A673 (cell line): ENCODE measurements at regions not wholly inside any gene's neighbourhood (a gene's known extent, or its start where the extent isn't known, plus 50 kb on each side); places are given as distances from the start of the nearest gene placed in this dataset.

Source experiments
- BruUV-seq: library from RNA; stranded (reverse); fragments of 400-500 nt; replicated peaks from 2 replicates; lab custom pipeline; 2021; lab: Mats Ljungman, UMichigan
- CTCF ChIA-PET: fragments of 300-600 bp; sonication (Branson Sonifier 250); formaldehyde crosslinking; loops from one replicate; lab custom pipeline; 2022; ENCODE audit warnings: antibody characterized with exemption; lab: Charles Lee
- POLR2A ChIA-PET: fragments of 300-600 bp; sonication (Branson Sonifier 250); formaldehyde crosslinking; loops from one replicate; lab custom pipeline; 2022; ENCODE audit warnings: antibody characterized with exemption; ENCODE audit not compliant: low non-redundant PET; lab: Charles Lee
- DNase-seq: peaks from one replicate; pipeline ENCODE4 v3.0.0-alpha.2; 2015; ENCODE audit warnings: low spot score
- H3K27ac ChIP-seq: fragments of 200-600 bp; sonication (generic); 2 replicates; pipeline ENCODE4 v1.5.1; 2016; ENCODE audit warnings: mixed run types, low read depth, mild to moderate bottlenecking, mixed read lengths, antibody characterized with exemption, low read length; ENCODE audit not compliant: poor library complexity, severe bottlenecking
- H3K27me3 ChIP-seq: fragments of 200-600 bp; sonication (generic); replicated peaks from 2 replicates; pipeline ENCODE4 v1.6.1; 2017; ENCODE audit warnings: mixed run types, low read depth, mild to moderate bottlenecking, mixed read lengths, antibody characterized with exemption, low read length; ENCODE audit not compliant: insufficient read depth, poor library complexity
- H3K36me3 ChIP-seq: fragments of 200-600 bp; sonication (generic); 2 replicates; pipeline ENCODE4 v1.6.1; 2016; ENCODE audit warnings: mixed run types, mild to moderate bottlenecking, mixed read lengths, antibody characterized with exemption, low read length; ENCODE audit not compliant: insufficient read depth, poor library complexity, severe bottlenecking
- H3K4me1 ChIP-seq: fragments of 200-600 bp; sonication (generic); 2 replicates; pipeline ENCODE4 v1.6.1; 2017; ENCODE audit warnings: mixed run types, mild to moderate bottlenecking, mixed read lengths, antibody characterized with exemption, low read length; ENCODE audit not compliant: insufficient read depth, poor library complexity, severe bottlenecking
- H3K4me3 ChIP-seq: fragments of 200-600 bp; sonication (generic); 2 replicates; pipeline ENCODE4 v1.5.1; 2016; ENCODE audit warnings: low read depth, mixed run types, mild to moderate bottlenecking, mixed read lengths, low read length; ENCODE audit not compliant: poor library complexity, severe bottlenecking
- H3K9me3 ChIP-seq: fragments of 200-600 bp; sonication (generic); 2 replicates; pipeline ENCODE4 v1.6.1; 2016; ENCODE audit warnings: mixed run types, low read depth, mild to moderate bottlenecking, mixed read lengths, antibody characterized with exemption, low read length; ENCODE audit not compliant: poor library complexity, severe bottlenecking
- EZH2 ChIP-seq: fragments of 200-600 bp; sonication (generic); IDR thresholded peaks from 2 replicates; pipeline ENCODE4 v1.6.1; 2017; ENCODE audit warnings: borderline replicate concordance, low read depth, mild to moderate bottlenecking, mixed read lengths, antibody characterized with exemption, low read length; ENCODE audit not compliant: poor library complexity, severe bottlenecking
- intact Hi-C: fragments of 100-400 bp; cut with micrococcal nuclease; formaldehyde crosslinking; loops from one replicate; pipeline ENCODE4 v1.10.0; 2022; ENCODE audit not compliant: unreplicated experiment
- TF ChIP-seq, protein P1 (sequence below): fragments of 300-800, 200-600 bp; sonication (generic); conservative IDR thresholded peaks from 2 replicates; pipeline ENCODE4 v1.5.1; 2017; ENCODE audit warnings: low read depth, mild to moderate bottlenecking, antibody characterized with exemption, low read length, moderate library complexity, mixed read lengths

GRCh38 chr20:10779911-10780310, 106.1 kb upstream of the JAG1 start:
- no peaks in the 10 kb centered on the region for H3K27me3 ChIP-seq
- ChIA-PET CTCF (no interaction called here), POLR2A (no interaction called here)
- H3K4me1 ChIP-seq, result no peaks in the 10 kb centered on the region
- H3K36me3 ChIP-seq, result no peaks in the 10 kb centered on the region
- H3K27ac ChIP-seq, result no peak overlapping the region
- no peaks in the 10 kb centered on the region for H3K9me3 ChIP-seq
- intact Hi-C loops, result no loop called here
- no peak for DNase-seq
- no peak overlapping the region for H3K4me3 ChIP-seq
- no TSS peak for BruUV-seq
- TF ChIP-seq, protein P1, sequence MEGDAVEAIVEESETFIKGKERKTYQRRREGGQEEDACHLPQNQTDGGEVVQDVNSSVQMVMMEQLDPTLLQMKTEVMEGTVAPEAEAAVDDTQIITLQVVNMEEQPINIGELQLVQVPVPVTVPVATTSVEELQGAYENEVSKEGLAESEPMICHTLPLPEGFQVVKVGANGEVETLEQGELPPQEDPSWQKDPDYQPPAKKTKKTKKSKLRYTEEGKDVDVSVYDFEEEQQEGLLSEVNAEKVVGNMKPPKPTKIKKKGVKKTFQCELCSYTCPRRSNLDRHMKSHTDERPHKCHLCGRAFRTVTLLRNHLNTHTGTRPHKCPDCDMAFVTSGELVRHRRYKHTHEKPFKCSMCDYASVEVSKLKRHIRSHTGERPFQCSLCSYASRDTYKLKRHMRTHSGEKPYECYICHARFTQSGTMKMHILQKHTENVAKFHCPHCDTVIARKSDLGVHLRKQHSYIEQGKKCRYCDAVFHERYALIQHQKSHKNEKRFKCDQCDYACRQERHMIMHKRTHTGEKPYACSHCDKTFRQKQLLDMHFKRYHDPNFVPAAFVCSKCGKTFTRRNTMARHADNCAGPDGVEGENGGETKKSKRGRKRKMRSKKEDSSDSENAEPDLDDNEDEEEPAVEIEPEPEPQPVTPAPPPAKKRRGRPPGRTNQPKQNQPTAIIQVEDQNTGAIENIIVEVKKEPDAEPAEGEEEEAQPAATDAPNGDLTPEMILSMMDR, result no peak
- no peak for TF ChIP-seq EZH2

DNA sequence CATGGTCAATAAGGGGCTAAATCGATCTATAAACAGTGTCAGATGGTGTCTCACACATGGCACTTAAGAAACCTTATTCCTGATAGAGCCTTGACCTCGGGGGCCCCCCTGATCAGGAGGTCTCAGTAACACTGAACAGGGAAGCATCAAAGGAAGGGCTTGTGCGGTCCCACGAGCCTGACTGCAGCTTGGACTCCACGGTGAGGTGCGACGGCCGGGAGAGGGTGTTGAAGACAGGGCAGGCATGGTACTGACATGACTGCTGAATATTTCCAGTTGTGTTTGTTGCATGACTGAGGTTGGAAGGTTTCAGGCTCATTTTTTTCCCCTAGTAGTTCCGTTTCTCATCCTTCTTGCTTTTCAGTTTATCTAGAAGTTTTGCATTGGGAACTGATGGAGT, 107.1 kb upstream of the JAG1 start:
- CTCF ChIA-PET, result no interaction called here
- H3K4me3 ChIP-seq, result no peak overlapping the region
- H3K9me3 ChIP-seq, result no peaks in the 10 kb centered on the region
- no peaks in the 10 kb centered on the region for H3K36me3 ChIP-seq
- POLR2A ChIA-PET, result no interaction called here
- BruUV-seq, result no TSS peak
- no peaks in the 10 kb centered on the region for H3K27me3 ChIP-seq
- TF ChIP-seq, protein P1, result no peak
- TF ChIP-seq EZH2, result no peak
- DNase-seq, result no peak
- H3K27ac ChIP-seq, result no peak overlapping the region
- no peaks in the 10 kb centered on the region for H3K4me1 ChIP-seq
- intact Hi-C loops, result no loop called here

GRCh38 chr20:10781526-10781925, 107.7 kb upstream of the JAG1 start:
- intact Hi-C loops, result no loop called here
- TF ChIP-seq, protein P1, result no peak
- TF ChIP-seq EZH2, result no peak
- H3K36me3 ChIP-seq, result no peaks in the 10 kb centered on the region
- no peaks in the 10 kb centered on the region for H3K27me3 ChIP-seq
- no TSS peak for BruUV-seq
- DNase-seq, result no peak
- no peaks in the 10 kb centered on the region for H3K4me1 ChIP-seq
- CTCF ChIA-PET, result no interaction called here
- H3K4me3 ChIP-seq, result no peak overlapping the region
- POLR2A ChIA-PET, result no interaction called here
- H3K27ac ChIP-seq, result no peak overlapping the region
- H3K9me3 ChIP-seq, result no peaks in the 10 kb centered on the region
